ENCODE measurements at regions not wholly inside any gene's neighbourhood (a gene's known extent, or its start where the extent isn't known, plus 50 kb on each side); places are given as distances from the start of the nearest gene placed in this dataset.

GRCh38 chr1:5460974-5461373 is 531.3 kb downstream of the NPHP4 start:
- DNase-seq, result no peak
- Histone ChIP-seq H3K36me3 (no peaks in the 10 kb centered on the region), H3K4me1 (peaks cover 0 to 5% (median 0%) of the 10 kb centered on the region in 9 donors), H3K27ac (no peak overlapping the region), H3K9me3 (peaks cover 0 to 22% (median 0%) of the 10 kb centered on the region in 11 donors), H3K27me3 (peaks cover 0 to 30% (median 14%) of the 10 kb centered on the region in 7 donors), H3K4me3 (no peak overlapping the region)
- TF ChIP-seq CTCF (IDR thresholded peaks at IDR 0.05), result no peak
- ATAC-seq, result no peak
- intact Hi-C loops (cut with DNase I), result no loop called here
- 82 to 86% methylated on average over 5 of the region's 5 CpGs for WGBS, 2 donors

- 77 to 79% methylated on average over 11 of the region's 11 CpGs for WGBS, 2 donors
- no peaks in the 10 kb centered on the region for H3K36me3 ChIP-seq
- H3K4me3 ChIP-seq, result no peak overlapping the region
- H3K4me1 ChIP-seq, result peaks cover 0 to 6% (median 0%) of the 10 kb centered on the region in 9 donors
- H3K9me3 ChIP-seq, result peaks cover 0 to 22% (median 0%) of the 10 kb centered on the region in 11 donors
- intact Hi-C loops (cut with DNase I), result no loop called here
- peaks cover 0 to 40% (median 21%) of the 10 kb centered on the region in 7 donors for H3K27me3 ChIP-seq
- no peak for TF ChIP-seq CTCF (IDR thresholded peaks at IDR 0.05)
- DNase-seq (no peak), ATAC-seq (no peak)
- H3K27ac ChIP-seq, result no peak overlapping the region
These were observed 532.2 kb downstream of the NPHP4 start for GRCh38 chr1:5459839-5460610.

GRCh38 chr1:5458248-5458647 is 534.0 kb downstream of the NPHP4 start:
- no peak for ATAC-seq
- WGBS, 2 donors, result 73 to 74% methylated on average over 5 of the region's 5 CpGs
- no peak for TF ChIP-seq CTCF (IDR thresholded peaks at IDR 0.05)
- intact Hi-C loops (cut with DNase I), result no loop called here
- Histone ChIP-seq H3K27ac (no peak overlapping the region), H3K27me3 (peaks cover 5 to 58% (median 39%) of the 10 kb centered on the region in 7 donors), H3K9me3 (peaks cover 0 to 12% (median 0%) of the 10 kb centered on the region in 11 donors), H3K4me3 (no peak overlapping the region), H3K4me1 (peaks cover 0 to 6% (median 0%) of the 10 kb centered on the region in 9 donors), H3K36me3 (no peaks in the 10 kb centered on the region)
- DNase-seq, result no peak

- Histone ChIP-seq H3K4me3 (no peak overlapping the region), H3K27me3 (peaks cover 5 to 69% (median 59%) of the 10 kb centered on the region in 7 donors), H3K9me3 (no peaks in the 10 kb centered on the region), H3K36me3 (no peaks in the 10 kb centered on the region), H3K4me1 (peaks cover 0 to 6% (median 0%) of the 10 kb centered on the region in 9 donors), H3K27ac (no peak overlapping the region)
- intact Hi-C loops (cut with DNase I), result no loop called here
- TF ChIP-seq CTCF (IDR thresholded peaks at IDR 0.05), result no peak
- DNase-seq (no peak), ATAC-seq (no peak)
- 28% methylated on average over 16 of the region's 16 CpGs for WGBS, 2 donors
These were observed 536.0 kb downstream of the NPHP4 start for GRCh38 chr1:5456090-5456811.

All from heart right ventricle (tissue), 16 donors.